Stomach (tissue), 4 donors: ENCODE measurements at regions not wholly inside any gene's neighbourhood (a gene's known extent, or its start where the extent isn't known, plus 50 kb on each side); places are given as distances from the start of the nearest gene placed in this dataset.

Experiments
- CTCF ChIP-seq, 7 experiments: fragments of 450-650 bp in 4 of 7; fragments of 200-600 bp in 3 of 7; sonication (generic) in 3 of 7; IDR thresholded peaks; one replicate each; pipeline ENCODE4 v1.5.1; 2016 to 2019; ENCODE audit warnings: antibody characterized with exemption in 7 of 7, control low read depth in 2 of 7, mild to moderate bottlenecking in 1 of 7
- EP300 ChIP-seq: sonication (generic); formaldehyde crosslinking; IDR thresholded peaks from one replicate; pipeline ENCODE4 v1.6.1; 2017; ENCODE audit warnings: antibody characterized with exemption
- POLR2A ChIP-seq, 4 donors: fragments of 450-650 bp; IDR thresholded peaks; one replicate each; pipeline ENCODE4 v1.6.1; 2016; ENCODE audit warnings: antibody characterized with exemption in 4 of 4, control low read depth in 2 of 4, mild to moderate bottlenecking in 1 of 4, moderate library complexity in 1 of 4
- POLR2AphosphoS5 ChIP-seq, 3 donors: sonication (generic); formaldehyde crosslinking; IDR thresholded peaks; one replicate each; pipeline ENCODE4 v1.6.1; 2016; ENCODE audit warnings: antibody characterized with exemption in 3 of 3

- TF ChIP-seq POLR2AphosphoS5 (IDR thresholded peaks at IDR 0.05) (no peak), CTCF (IDR thresholded peaks at IDR 0.05) (no peak), EP300 (no peak), POLR2A (IDR thresholded peaks at IDR 0.05) (no peak)
Observed at GRCh38 chr1:182166321-182166720, 104.8 kb upstream of the ZNF648 start.
